ENCODE measurements at regions not wholly inside any gene's neighbourhood (a gene's known extent, or its start where the extent isn't known, plus 50 kb on each side); places are given as distances from the start of the nearest gene placed in this dataset.
A peak's percentile ranks its signal among the peaks of the same experiment; 100 is the strongest.

- Histone ChIP-seq H3K36me3 (no peaks in the 10 kb centered on the region), H3K9me3 (no peaks in the 10 kb centered on the region), H3K4me1 (peaks cover 0 to 8% (median 0%) of the 10 kb centered on the region in 6 donors), H3K4me3 (no peak overlapping the region), H3K27ac (no peak overlapping the region), H3K27me3 (replicated peaks in 1 of 7) (no peaks in the 10 kb centered on the region)
- DNase-seq, result no peak
- intact Hi-C loops (cut with DNase I; ENCODE audit: low total_unique reads), result no loop called here
- TF ChIP-seq POLR2AphosphoS5 (IDR thresholded peaks at IDR 0.05) (no peak), POLR2A (IDR thresholded peaks at IDR 0.05) (no peak), CTCF (IDR thresholded peaks at IDR 0.05 in 8 of 11, conservative IDR thresholded peaks at IDR 0.05 in 3 of 11) (no peak)
- WGBS, 5 donors, result 78 to 86% (median 84%) methylated on average over 4 of the region's 4 CpGs
Observed at GRCh38 chr11:111093061-111093460, 152.5 kb upstream of the POU2AF2 start.

- Histone ChIP-seq H3K4me1 (peaks cover 0 to 8% (median 0%) of the 10 kb centered on the region in 6 donors), H3K27ac (no peak overlapping the region), H3K36me3 (no peaks in the 10 kb centered on the region), H3K9me3 (no peaks in the 10 kb centered on the region), H3K27me3 (replicated peaks in 1 of 7) (no peaks in the 10 kb centered on the region), H3K4me3 (no peak overlapping the region)
- no peak for TF ChIP-seq CTCF (IDR thresholded peaks at IDR 0.05 in 8 of 11, conservative IDR thresholded peaks at IDR 0.05 in 3 of 11)
- TF ChIP-seq POLR2AphosphoS5 (IDR thresholded peaks at IDR 0.05), result no peak
- no peak for TF ChIP-seq POLR2A (IDR thresholded peaks at IDR 0.05)
- intact Hi-C loops (cut with DNase I; ENCODE audit: low total_unique reads), result no loop called here
- 50 to 76% (median 66%) methylated on average over 2 of the region's 2 CpGs for WGBS, 5 donors
- no peak for DNase-seq
Observed at GRCh38 chr11:111091321-111091938, 154.1 kb upstream of the POU2AF2 start.

- H3K27me3 ChIP-seq (replicated peaks in 1 of 7), result no peaks in the 10 kb centered on the region
- TF ChIP-seq POLR2A (IDR thresholded peaks at IDR 0.05), result no peak
- TF ChIP-seq CTCF (IDR thresholded peaks at IDR 0.05 in 8 of 11, conservative IDR thresholded peaks at IDR 0.05 in 3 of 11), result no peak
- no peak for TF ChIP-seq POLR2AphosphoS5 (IDR thresholded peaks at IDR 0.05)
- no peak for DNase-seq
- H3K36me3 ChIP-seq, result no peaks in the 10 kb centered on the region
- H3K9me3 ChIP-seq, result no peaks in the 10 kb centered on the region
- H3K4me3 ChIP-seq, result no peak overlapping the region
- peaks cover 0 to 8% (median 0%) of the 10 kb centered on the region in 6 donors for H3K4me1 ChIP-seq
- H3K27ac ChIP-seq, result peak overlapping the region in 4 of 8 donors; percentile 9 to 72 (median 29)
- WGBS, 5 donors, result 12 to 29% (median 16%) methylated on average over 2 of the region's 2 CpGs
- intact Hi-C loops (cut with DNase I; ENCODE audit: low total_unique reads), result no loop called here
Observed at GRCh38 chr11:111089759-111090158, 155.8 kb upstream of the POU2AF2 start.

GRCh38 chr11:111088847-111089355, 156.6 kb upstream of the POU2AF2 start:
- Histone ChIP-seq H3K4me3 (no peak overlapping the region), H3K9me3 (no peaks in the 10 kb centered on the region), H3K27ac (peak overlapping the region in 3 of 8 donors; percentile 7 to 72 (median 44)), H3K36me3 (no peaks in the 10 kb centered on the region), H3K4me1 (peaks cover 0 to 8% (median 0%) of the 10 kb centered on the region in 6 donors), H3K27me3 (replicated peaks in 1 of 7) (no peaks in the 10 kb centered on the region)
- DNase-seq, result no peak
- intact Hi-C loops (cut with DNase I; ENCODE audit: low total_unique reads), result no loop called here
- no peak for TF ChIP-seq POLR2A (IDR thresholded peaks at IDR 0.05)
- TF ChIP-seq POLR2AphosphoS5 (IDR thresholded peaks at IDR 0.05), result no peak
- no peak for TF ChIP-seq CTCF (IDR thresholded peaks at IDR 0.05 in 8 of 11, conservative IDR thresholded peaks at IDR 0.05 in 3 of 11)
- WGBS, 5 donors, result 60 to 72% (median 66%) methylated on average over 2 of the region's 2 CpGs

Measured in spleen (tissue), 11 donors.